ENCODE measurements at regions not wholly inside any gene's neighbourhood (a gene's known extent, or its start where the extent isn't known, plus 50 kb on each side); places are given as distances from the start of the nearest gene placed in this dataset.

DNA sequence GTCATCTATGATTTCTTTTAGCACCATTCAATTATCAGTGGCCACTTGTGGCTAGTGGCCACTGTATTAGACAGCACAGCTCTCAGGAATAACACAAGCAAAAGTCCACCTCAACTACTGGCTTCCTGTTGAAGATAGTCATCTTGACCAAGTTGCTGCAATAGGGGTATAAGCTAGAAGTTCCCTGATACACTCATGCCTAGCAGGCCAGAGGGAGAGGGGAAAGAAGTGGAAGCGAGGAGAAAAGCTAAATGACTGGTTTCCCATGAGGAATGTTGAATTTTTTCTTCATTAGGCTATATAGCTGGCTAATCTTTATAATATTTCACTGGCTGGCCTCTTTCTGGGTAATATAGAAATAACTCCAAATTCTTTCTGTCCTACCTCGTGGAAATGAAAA lies 327.5 kb upstream of the MEOX2 start:
- Histone ChIP-seq H3K27me3 (ENCODE audit: control insufficient read depth, low read length) (no peaks in the 10 kb centered on the region), H3F3A (ENCODE audit: control insufficient read depth, insufficient read depth) (no peaks in the 10 kb centered on the region), H3K9me2 (replicated peaks; ENCODE audit: control insufficient read depth, low read length) (no peaks in the 10 kb centered on the region), H4K20me1 (ENCODE audit: control insufficient read depth, insufficient read depth, low read depth, low read length) (no peaks in the 10 kb centered on the region), H3K9me3 (ENCODE audit: control insufficient read depth, insufficient read depth, low read length) (no peaks in the 10 kb centered on the region), H3K4me1 (ENCODE audit: control insufficient read depth, low read length) (no peaks in the 10 kb centered on the region), H3K27ac (ENCODE audit: low read depth, low read length) (no peak overlapping the region), H3K4me3 (ENCODE audit: low read length) (no peak overlapping the region), H3K79me2 (ENCODE audit: control insufficient read depth, low read length) (no peaks in the 10 kb centered on the region), H3K36me3 (ENCODE audit: control insufficient read depth, low read length) (no peaks in the 10 kb centered on the region), H3K4me2 (ENCODE audit: low read length) (no peak overlapping the region)
- no peak for TF ChIP-seq EZH2phosphoT487 (IDR thresholded peaks at IDR 0.05; ENCODE audit: borderline replicate concordance, low read length)
- TF ChIP-seq, protein P1, sequence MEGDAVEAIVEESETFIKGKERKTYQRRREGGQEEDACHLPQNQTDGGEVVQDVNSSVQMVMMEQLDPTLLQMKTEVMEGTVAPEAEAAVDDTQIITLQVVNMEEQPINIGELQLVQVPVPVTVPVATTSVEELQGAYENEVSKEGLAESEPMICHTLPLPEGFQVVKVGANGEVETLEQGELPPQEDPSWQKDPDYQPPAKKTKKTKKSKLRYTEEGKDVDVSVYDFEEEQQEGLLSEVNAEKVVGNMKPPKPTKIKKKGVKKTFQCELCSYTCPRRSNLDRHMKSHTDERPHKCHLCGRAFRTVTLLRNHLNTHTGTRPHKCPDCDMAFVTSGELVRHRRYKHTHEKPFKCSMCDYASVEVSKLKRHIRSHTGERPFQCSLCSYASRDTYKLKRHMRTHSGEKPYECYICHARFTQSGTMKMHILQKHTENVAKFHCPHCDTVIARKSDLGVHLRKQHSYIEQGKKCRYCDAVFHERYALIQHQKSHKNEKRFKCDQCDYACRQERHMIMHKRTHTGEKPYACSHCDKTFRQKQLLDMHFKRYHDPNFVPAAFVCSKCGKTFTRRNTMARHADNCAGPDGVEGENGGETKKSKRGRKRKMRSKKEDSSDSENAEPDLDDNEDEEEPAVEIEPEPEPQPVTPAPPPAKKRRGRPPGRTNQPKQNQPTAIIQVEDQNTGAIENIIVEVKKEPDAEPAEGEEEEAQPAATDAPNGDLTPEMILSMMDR (IDR thresholded peaks at IDR 0.05; ENCODE audit: low read depth, low read length, poor library complexity, severe bottlenecking): no peak

DNA sequence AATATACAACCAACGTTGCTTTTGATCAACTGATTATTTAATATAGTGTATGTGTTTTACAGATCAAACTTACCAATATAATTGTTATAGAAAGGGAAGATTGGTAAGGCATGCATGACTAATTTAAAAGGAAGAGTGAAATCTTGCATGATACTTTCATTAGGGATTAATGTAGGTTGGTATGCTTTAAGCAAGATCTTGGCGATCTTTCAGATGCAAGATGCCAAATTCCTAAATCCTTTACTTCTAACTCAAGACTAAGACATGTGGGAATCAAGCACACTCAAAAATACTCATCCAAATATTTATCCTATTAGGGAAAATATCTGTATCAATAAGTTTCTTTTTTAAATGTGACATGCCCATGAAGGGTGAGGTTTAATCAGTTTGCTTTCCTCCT lies 321.4 kb upstream of the MEOX2 start:
- H3K27me3 ChIP-seq (ENCODE audit: control insufficient read depth, low read length): no peaks in the 10 kb centered on the region
- no peak overlapping the region for H3K27ac ChIP-seq (ENCODE audit: low read depth, low read length)
- H3K79me2 ChIP-seq (ENCODE audit: control insufficient read depth, low read length): no peaks in the 10 kb centered on the region
- H3K9me3 ChIP-seq (ENCODE audit: control insufficient read depth, insufficient read depth, low read length): no peaks in the 10 kb centered on the region
- no peak overlapping the region for H3K4me2 ChIP-seq (ENCODE audit: low read length)
- no peaks in the 10 kb centered on the region for H4K20me1 ChIP-seq (ENCODE audit: control insufficient read depth, insufficient read depth, low read depth, low read length)
- H3K4me1 ChIP-seq (ENCODE audit: control insufficient read depth, low read length): no peaks in the 10 kb centered on the region
- TF ChIP-seq, protein P1 (IDR thresholded peaks at IDR 0.05; ENCODE audit: low read depth, low read length, poor library complexity, severe bottlenecking): no peak
- no peak for TF ChIP-seq EZH2phosphoT487 (IDR thresholded peaks at IDR 0.05; ENCODE audit: borderline replicate concordance, low read length)
- H3K9me2 ChIP-seq (replicated peaks; ENCODE audit: control insufficient read depth, low read length): no peaks in the 10 kb centered on the region; the same call in 1 of the 2 replicates
- H3K36me3 ChIP-seq (ENCODE audit: control insufficient read depth, low read length): no peaks in the 10 kb centered on the region
- H3F3A ChIP-seq (ENCODE audit: control insufficient read depth, insufficient read depth): no peaks in the 10 kb centered on the region
- H3K4me3 ChIP-seq (ENCODE audit: low read length): no peak overlapping the region

DNA sequence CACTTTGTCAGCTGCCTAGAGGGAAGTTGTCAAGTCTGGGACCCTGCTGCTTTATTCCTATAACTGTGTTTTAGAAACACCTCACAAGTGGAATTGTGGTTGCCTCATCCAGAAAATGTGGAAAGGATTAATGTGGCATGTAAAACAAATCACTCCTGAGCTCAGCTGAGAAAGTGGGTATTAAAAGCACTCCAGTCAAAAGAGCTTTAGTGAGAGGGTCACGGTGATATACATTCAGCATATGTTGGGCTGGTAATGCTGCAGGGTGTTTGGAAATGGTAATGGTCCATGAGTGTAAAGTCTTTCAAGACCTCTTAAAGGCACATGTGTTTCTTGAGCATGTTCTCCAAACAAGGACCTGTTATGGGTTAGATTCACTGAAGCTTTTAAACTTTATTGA lies 318.2 kb upstream of the MEOX2 start:
- no peaks in the 10 kb centered on the region for H3F3A ChIP-seq (ENCODE audit: control insufficient read depth, insufficient read depth)
- H3K36me3 ChIP-seq (ENCODE audit: control insufficient read depth, low read length): no peaks in the 10 kb centered on the region
- no peaks in the 10 kb centered on the region for H3K27me3 ChIP-seq (ENCODE audit: control insufficient read depth, low read length)
- no peaks in the 10 kb centered on the region for H3K79me2 ChIP-seq (ENCODE audit: control insufficient read depth, low read length)
- no peaks in the 10 kb centered on the region for H4K20me1 ChIP-seq (ENCODE audit: control insufficient read depth, insufficient read depth, low read depth, low read length)
- H3K4me1 ChIP-seq (ENCODE audit: control insufficient read depth, low read length): no peaks in the 10 kb centered on the region
- H3K9me2 ChIP-seq (replicated peaks; ENCODE audit: control insufficient read depth, low read length): no peaks in the 10 kb centered on the region; the same call in 1 of the 2 replicates
- H3K4me2 ChIP-seq (ENCODE audit: low read length): no peak overlapping the region
- no peak for TF ChIP-seq EZH2phosphoT487 (IDR thresholded peaks at IDR 0.05; ENCODE audit: borderline replicate concordance, low read length)
- TF ChIP-seq, protein P1 (IDR thresholded peaks at IDR 0.05; ENCODE audit: low read depth, low read length, poor library complexity, severe bottlenecking): no peak
- H3K27ac ChIP-seq (ENCODE audit: low read depth, low read length): no peak overlapping the region
- H3K9me3 ChIP-seq (ENCODE audit: control insufficient read depth, insufficient read depth, low read length): no peaks in the 10 kb centered on the region
- H3K4me3 ChIP-seq (ENCODE audit: low read length): no peak overlapping the region

DNA sequence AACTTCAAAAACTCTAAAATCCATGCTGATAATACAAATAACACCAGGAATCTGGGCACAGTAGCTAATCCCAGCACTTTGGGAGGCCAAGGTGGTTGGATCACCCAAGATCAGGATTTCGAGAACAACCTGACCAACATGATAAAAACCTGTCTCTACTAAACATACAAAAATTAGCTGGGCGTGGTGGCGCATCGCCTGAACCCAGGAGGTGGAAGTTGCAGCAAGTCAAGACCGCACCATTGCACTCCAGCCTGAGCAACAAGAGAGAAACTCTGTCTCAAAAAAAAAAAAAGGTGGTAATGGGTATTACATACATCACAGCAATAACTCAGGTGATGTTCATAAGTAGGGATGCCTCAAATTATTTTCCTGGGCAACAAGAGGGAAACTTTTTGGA lies 315.0 kb upstream of the MEOX2 start:
- no peak overlapping the region for H3K27ac ChIP-seq (ENCODE audit: low read depth, low read length)
- no peaks in the 10 kb centered on the region for H3K4me1 ChIP-seq (ENCODE audit: control insufficient read depth, low read length)
- no peak overlapping the region for H3K4me2 ChIP-seq (ENCODE audit: low read length)
- H3K27me3 ChIP-seq (ENCODE audit: control insufficient read depth, low read length): no peaks in the 10 kb centered on the region
- no peaks in the 10 kb centered on the region for H4K20me1 ChIP-seq (ENCODE audit: control insufficient read depth, insufficient read depth, low read depth, low read length)
- TF ChIP-seq, protein P1 (IDR thresholded peaks at IDR 0.05; ENCODE audit: low read depth, low read length, poor library complexity, severe bottlenecking): no peak
- TF ChIP-seq EZH2phosphoT487 (IDR thresholded peaks at IDR 0.05; ENCODE audit: borderline replicate concordance, low read length): no peak
- no peaks in the 10 kb centered on the region for H3F3A ChIP-seq (ENCODE audit: control insufficient read depth, insufficient read depth)
- H3K4me3 ChIP-seq (ENCODE audit: low read length): no peak overlapping the region
- no peaks in the 10 kb centered on the region for H3K9me2 ChIP-seq (replicated peaks; ENCODE audit: control insufficient read depth, low read length)
- H3K79me2 ChIP-seq (ENCODE audit: control insufficient read depth, low read length): no peaks in the 10 kb centered on the region
- H3K36me3 ChIP-seq (ENCODE audit: control insufficient read depth, low read length): no peaks in the 10 kb centered on the region
- no peaks in the 10 kb centered on the region for H3K9me3 ChIP-seq (ENCODE audit: control insufficient read depth, insufficient read depth, low read length)

Data from DOHH2 (cell line).